HepG2 (cell line): ENCODE measurements at regions not wholly inside any gene's neighbourhood (a gene's known extent, or its start where the extent isn't known, plus 50 kb on each side); places are given as distances from the start of the nearest gene placed in this dataset.

Experiments used
- ATAC-seq: fragments of 200-7000 bp; cut with Tn5 transposase; 3 replicates; pipeline ENCODE4 v1.9.1; 2020; ENCODE audit warnings: mild to moderate bottlenecking, moderate library complexity
- BruUV-seq: library from RNA; stranded (reverse); fragments of 400-500 nt; replicated peaks from 2 replicates; lab custom pipeline; 2021; lab: Mats Ljungman, UMichigan
- CTCF ChIA-PET: fragments of 300-600 bp; formaldehyde crosslinking; extraction: SDS; loops from one replicate; lab custom pipeline; 2021; ENCODE audit warnings: low total read pairs, inconsistent platforms, low intra/inter-chr PET ratio; lab: Yijun Ruan, JAX
- POLR2A ChIA-PET: fragments of 350-600 bp; sonication (Branson Sonifier 250); formaldehyde crosslinking; loops from one replicate; lab custom pipeline; 2020; ENCODE audit warnings: antibody characterized with exemption, inconsistent platforms; lab: Yijun Ruan, JAX
- DNase-seq: peaks from one replicate; pipeline ENCODE4 v3.0.0-alpha.2; 2015; ENCODE audit warnings: low spot score
- FAIRE-seq: peaks from 3 replicates; lab custom pipeline; 2011; peaks lifted over from hg19 to GRCh38; lab: Jason Lieb, UNC
- H2AFZ ChIP-seq: one replicate; pipeline ENCODE4 v1.6.1; 2011; ENCODE audit warnings: low read length, inconsistent platforms
- H3K27ac ChIP-seq: fragments of 300-600 bp; 3 replicates; pipeline ENCODE4 v1.8.0; 2011; ENCODE audit warnings: mixed run types, mild to moderate bottlenecking, mixed read lengths, low read length, inconsistent platforms; ENCODE audit not compliant: insufficient read depth; ENCODE audit errors: extremely low read length
- H3K27me3 ChIP-seq, 2 experiments: fragments of 200-600 bp in 1 of 2; 2 replicates in 1 of 2; 3 replicates in 1 of 2; pipeline versions ENCODE4 v1.6.0 to v1.8.0; 2011; ENCODE audit warnings: low read length in 2 of 2, mild to moderate bottlenecking in 2 of 2, moderate library complexity in 2 of 2, inconsistent platforms in 1 of 2; ENCODE audit not compliant: insufficient read depth in 2 of 2, control insufficient read depth in 1 of 2
- H3K36me3 ChIP-seq, 2 experiments: fragments of 200-600 bp in 1 of 2; replicated peaks in 1 of 2; 2 replicates in 1 of 2; 3 replicates in 1 of 2; pipeline versions ENCODE4 v1.5.1 to v1.8.0; 2011; ENCODE audit warnings: low read length in 2 of 2, inconsistent platforms in 1 of 2; ENCODE audit not compliant: insufficient read depth in 2 of 2, control insufficient read depth in 1 of 2
- H3K4me1 ChIP-seq: 2 replicates; pipeline ENCODE4 v1.5.1; 2012; ENCODE audit warnings: low read length, inconsistent platforms; ENCODE audit not compliant: insufficient read depth
- H3K4me2 ChIP-seq: 2 replicates; pipeline ENCODE4 v1.6.0; 2011; ENCODE audit warnings: low read depth, low read length, inconsistent platforms
- H3K4me3 ChIP-seq, 3 experiments: fragments of 200-600 bp in 1 of 3; sonication (generic), shearing (Covaris generic) in 1 of 3; replicated peaks in 1 of 3; 2 replicates each; pipeline ENCODE4 v1.5.1; 2011 to 2016; ENCODE audit warnings: low read length in 3 of 3, inconsistent platforms in 2 of 3, low read depth in 2 of 3, mild to moderate bottlenecking in 2 of 3, control low read depth in 1 of 3, mixed read lengths in 1 of 3; ENCODE audit not compliant: insufficient read depth in 1 of 3
- H3K79me2 ChIP-seq: one replicate; pipeline ENCODE4 v1.6.1; 2011; ENCODE audit warnings: low read length, inconsistent platforms; ENCODE audit not compliant: insufficient read depth
- H3K9ac ChIP-seq: 2 replicates; pipeline ENCODE4 v1.6.0; 2011; ENCODE audit warnings: mild to moderate bottlenecking, low read depth, low read length, inconsistent platforms; ENCODE audit not compliant: insufficient read depth
- H3K9me3 ChIP-seq: 2 replicates; pipeline ENCODE4 v1.5.1; 2012; ENCODE audit warnings: mild to moderate bottlenecking, low read length
- H4K20me1 ChIP-seq: 2 replicates; pipeline ENCODE4 v1.6.0; 2011; ENCODE audit warnings: inconsistent platforms, mild to moderate bottlenecking, low read length, moderate library complexity; ENCODE audit not compliant: insufficient read depth
- FOXK1 ChIP-seq: sonication (generic); formaldehyde crosslinking; IDR thresholded peaks from 2 replicates; pipeline ENCODE4 v1.4.0; 2020; ENCODE audit warnings: low read depth, missing genetic modification reagents, borderline replicate concordance
- GPBP1L1 ChIP-seq: sonication (generic); formaldehyde crosslinking; IDR thresholded peaks from 2 replicates; pipeline ENCODE4 v1.5.0; 2020; ENCODE audit warnings: mild to moderate bottlenecking, missing genetic modification reagents
- MZF1 ChIP-seq: sonication (generic); formaldehyde crosslinking; IDR thresholded peaks from 2 replicates; pipeline ENCODE4 v1.8.1; 2023; ENCODE audit warnings: mild to moderate bottlenecking, missing genetic modification reagents, borderline replicate concordance
- NR3C1 ChIP-seq: sonication (generic); formaldehyde crosslinking; IDR thresholded peaks from 2 replicates; pipeline ENCODE4 v1.4.0; 2020; ENCODE audit warnings: missing genetic modification reagents
- TBP ChIP-seq: sonication (generic); formaldehyde crosslinking; IDR thresholded peaks from 2 replicates; pipeline ENCODE4 v1.5.0; 2020; ENCODE audit warnings: missing genetic modification reagents
- ZNF276 ChIP-seq: sonication (generic); formaldehyde crosslinking; IDR thresholded peaks from 2 replicates; pipeline ENCODE4 v1.4.0; 2020; ENCODE audit warnings: mild to moderate bottlenecking, low read depth, missing genetic modification reagents
- ZNF331 ChIP-seq: sonication (generic); formaldehyde crosslinking; IDR thresholded peaks from 2 replicates; pipeline ENCODE4 v1.4.0; 2020; ENCODE audit warnings: missing genetic modification reagents
- ZNF687 ChIP-seq: sonication (generic); formaldehyde crosslinking; IDR thresholded peaks from 2 replicates; pipeline ENCODE4 v1.5.1; 2020; ENCODE audit warnings: mild to moderate bottlenecking, missing genetic modification reagents, moderate library complexity
- ZSCAN20 ChIP-seq: sonication (generic); formaldehyde crosslinking; IDR thresholded peaks from 2 replicates; pipeline ENCODE4 v1.4.0; 2020; ENCODE audit warnings: missing genetic modification reagents, mild to moderate bottlenecking, borderline replicate concordance
- WGBS: methylation state at CpG from one replicate; pipeline ENCODE4 v1.1.6; 2017; ENCODE audit warnings: low lambda C conversion rate; 5-methylcytosine and 5-hydroxymethylcytosine counted together
- in situ Hi-C: cut with HindIII; loops from 2 replicates; pipeline ENCODE4 v1.10.0; 2017; ENCODE audit warnings: low pct_unique_long_range_greater_than_20kb; ENCODE audit not compliant: extremely low pct_ligation_motif_present
- intact Hi-C: fragments of 100-400 bp; cut with micrococcal nuclease; formaldehyde crosslinking; loops from one replicate; pipeline ENCODE4 v1.10.0; 2022; ENCODE audit not compliant: unreplicated experiment
- TF ChIP-seq, protein P1 (sequence below): sonication (generic); formaldehyde crosslinking; IDR thresholded peaks from 2 replicates; pipeline ENCODE4 v1.8.0; 2022; ENCODE audit warnings: low read depth, missing genetic modification reagents

DNA sequence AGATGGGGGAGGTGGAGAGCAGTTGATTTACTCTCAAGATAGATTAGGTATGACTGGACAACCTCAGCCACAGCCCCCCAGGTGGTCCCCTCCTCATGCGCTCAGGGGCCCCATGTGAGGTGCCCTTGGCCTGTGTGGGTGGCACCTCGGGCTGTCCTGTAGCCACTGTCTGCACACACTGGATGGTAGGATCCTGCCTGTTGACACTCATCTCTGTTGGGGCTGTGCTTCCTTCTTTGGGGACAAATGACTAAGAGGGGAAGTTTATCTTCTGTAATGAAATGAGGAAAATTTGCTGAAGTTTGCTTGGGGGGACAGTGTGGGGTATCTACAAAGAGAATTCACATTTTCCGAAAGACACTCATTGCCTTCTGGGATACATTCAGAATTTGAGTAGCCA is 53.6 kb upstream of the ANTXRL start:
- FAIRE-seq = no peak
- POLR2A ChIA-PET = no interaction called here
- Histone ChIP-seq H4K20me1 (no peaks in the 10 kb centered on the region), H2AFZ (no peak overlapping the region), H3K36me3 (no peaks in the 10 kb centered on the region), H3K9me3 (no peaks in the 10 kb centered on the region), H3K4me1 (peaks cover 15% of the 10 kb centered on the region), H3K79me2 (no peaks in the 10 kb centered on the region), H3K27ac (no peak overlapping the region), H3K9ac (no peak overlapping the region), H3K4me3 (no peak overlapping the region), H3K27me3 (peaks cover 0 to 7% of the 10 kb centered on the region in 2 experiments; a peak in 2 of 5 replicates), H3K4me2 (no peak overlapping the region)
- CTCF ChIA-PET = no interaction called here
- intact Hi-C loops = no loop called here
- ATAC-seq = no peak
- BruUV-seq = no TSS peak
- 37% methylated on average over 3 of the region's 3 CpGs for WGBS
- no peak for DNase-seq
- TF ChIP-seq TBP (no peak), ZSCAN20 (CRISPR knock-in tag) (no peak), ZNF276 (CRISPR knock-in tag) (no peak)
- TF ChIP-seq, all 625 proteins: peak for 0
- in situ Hi-C loops = no loop called here

- Histone ChIP-seq H3K79me2 (no peaks in the 10 kb centered on the region), H2AFZ (no peak overlapping the region), H3K36me3 (no peaks in the 10 kb centered on the region), H3K9me3 (no peaks in the 10 kb centered on the region), H3K27me3 (peaks cover 0 to 7% of the 10 kb centered on the region in 2 experiments; a peak in 2 of 5 replicates), H3K4me3 (no peak overlapping the region), H3K27ac (no peak overlapping the region), H3K4me2 (no peak overlapping the region), H3K4me1 (peaks cover 6% of the 10 kb centered on the region), H4K20me1 (no peaks in the 10 kb centered on the region), H3K9ac (no peak overlapping the region)
- ChIA-PET POLR2A (no interaction called here), CTCF (no interaction called here)
- DNase-seq (no peak), FAIRE-seq (no peak), ATAC-seq (no peak)
- BruUV-seq = no TSS peak
- in situ Hi-C loops = no loop called here
- 5% methylated on average over 3 of the region's 3 CpGs for WGBS
- intact Hi-C loops = no loop called here
- no peak for TF ChIP-seq ZNF687 (CRISPR knock-in tag)
- no peak for TF ChIP-seq ZNF331 (CRISPR knock-in tag)
- TF ChIP-seq NR3C1 = no peak
- TF ChIP-seq MZF1 (CRISPR knock-in tag) = no peak
- TF ChIP-seq FOXK1 (CRISPR knock-in tag) = no peak
- TF ChIP-seq, protein P1, sequence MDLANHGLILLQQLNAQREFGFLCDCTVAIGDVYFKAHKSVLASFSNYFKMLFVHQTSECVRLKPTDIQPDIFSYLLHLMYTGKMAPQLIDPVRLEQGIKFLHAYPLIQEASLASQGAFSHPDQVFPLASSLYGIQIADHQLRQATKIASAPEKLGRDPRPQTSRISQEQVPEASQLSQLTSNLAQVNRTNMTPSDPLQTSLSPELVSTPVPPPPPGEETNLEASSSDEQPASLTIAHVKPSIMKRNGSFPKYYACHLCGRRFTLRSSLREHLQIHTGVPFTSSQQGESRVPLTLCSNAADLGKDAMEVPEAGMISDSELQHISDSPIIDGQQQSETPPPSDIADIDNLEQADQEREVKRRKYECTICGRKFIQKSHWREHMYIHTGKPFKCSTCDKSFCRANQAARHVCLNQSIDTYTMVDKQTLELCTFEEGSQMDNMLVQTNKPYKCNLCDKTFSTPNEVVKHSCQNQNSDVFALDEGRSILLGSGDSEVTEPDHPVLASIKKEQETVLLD = no peak
- no peak for TF ChIP-seq GPBP1L1 (CRISPR knock-in tag)
These were observed 52.8 kb upstream of the ANTXRL start for GRCh38 chr10:46234026-46234425.
